ENCODE measurements at regions not wholly inside any gene's neighbourhood (a gene's known extent, or its start where the extent isn't known, plus 50 kb on each side); places are given as distances from the start of the nearest gene placed in this dataset.

- TF ChIP-seq CTCF (conservative IDR thresholded peaks at IDR 0.05; ENCODE audit: low read length) (no peak), EZH2phosphoT487 (IDR thresholded peaks at IDR 0.05; ENCODE audit: borderline replicate concordance) (no peak)
These were observed 195.3 kb downstream of the BRINP2 start for GRCh38 chr1:177366091-177366490.
